Chondrocyte (in vitro differentiated cells): ENCODE measurements at regions not wholly inside any gene's neighbourhood (a gene's known extent, or its start where the extent isn't known, plus 50 kb on each side); places are given as distances from the start of the nearest gene placed in this dataset.

Source experiments
- DNase-seq: peaks from one replicate; pipeline ENCODE4 v3.0.0; 2021; ENCODE audit warnings: mixed read lengths, low spot score
- H3K27ac Mint-ChIP-seq: one replicate; pipeline ENCODE4 v1.8.0; 2021; ENCODE audit warnings: mild to moderate bottlenecking, moderate library complexity, mixed read lengths; ENCODE audit not compliant: unreplicated experiment
- H3K27me3 Mint-ChIP-seq: 2 replicates; pipeline ENCODE4 v1.8.0; 2021; ENCODE audit warnings: low read depth, mixed read lengths
- H3K36me3 Mint-ChIP-seq: 2 replicates; pipeline ENCODE4 v1.8.0; 2021; ENCODE audit warnings: low read depth, mixed read lengths
- H3K4me1 Mint-ChIP-seq: 2 replicates; pipeline ENCODE4 v1.8.0; 2021; ENCODE audit warnings: low read depth, mild to moderate bottlenecking, mixed read lengths
- H3K4me3 Mint-ChIP-seq: one replicate; pipeline ENCODE4 v1.8.0; 2021; ENCODE audit warnings: mild to moderate bottlenecking, moderate library complexity, mixed read lengths; ENCODE audit not compliant: unreplicated experiment
- H3K9me3 Mint-ChIP-seq: 2 replicates; pipeline ENCODE4 v1.8.0; 2021; ENCODE audit warnings: low read depth, mixed read lengths
- CTCF ChIP-seq: fragments of 200-600 bp; sonication (generic); IDR thresholded peaks from 2 replicates; pipeline ENCODE4 v1.5.0; 2021; ENCODE audit warnings: antibody characterized with exemption, mild to moderate bottlenecking, moderate library complexity

DNA sequence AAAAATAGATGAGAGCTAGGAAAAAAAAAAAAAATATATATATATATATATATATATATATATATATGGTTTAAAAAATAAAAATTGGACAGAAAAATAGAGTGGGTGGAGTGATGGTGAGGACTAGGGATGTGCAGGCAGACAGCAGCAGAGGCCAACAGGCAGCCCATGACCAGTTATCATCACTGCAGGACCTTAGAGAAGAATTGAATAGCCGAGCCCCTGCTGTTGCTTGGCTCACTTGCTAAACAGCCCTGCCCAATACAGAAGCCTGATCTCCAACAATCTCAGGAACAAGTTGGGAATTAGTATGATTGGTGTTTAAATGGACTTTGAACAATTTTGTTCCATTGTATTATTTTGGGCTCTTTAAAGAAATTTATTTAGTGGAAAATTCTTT is 967.5 kb upstream of the PIK3C3 start:
- no peak for DNase-seq
- Mint-ChIP-seq H3K27me3 (peaks cover 3% of the 10 kb centered on the region), H3K36me3 (no peaks in the 10 kb centered on the region), H3K9me3 (no peaks in the 10 kb centered on the region), H3K4me1 (no peaks in the 10 kb centered on the region), H3K4me3 (no peak overlapping the region), H3K27ac (no peak overlapping the region)
- no peak for TF ChIP-seq CTCF

GRCh38 chr18:40985436-40985835 is 969.6 kb upstream of the PIK3C3 start:
- TF ChIP-seq CTCF = no peak
- H3K9me3 Mint-ChIP-seq = no peaks in the 10 kb centered on the region
- peaks cover 3% of the 10 kb centered on the region for H3K27me3 Mint-ChIP-seq
- no peaks in the 10 kb centered on the region for H3K36me3 Mint-ChIP-seq
- no peak overlapping the region for H3K27ac Mint-ChIP-seq
- H3K4me1 Mint-ChIP-seq = no peaks in the 10 kb centered on the region
- H3K4me3 Mint-ChIP-seq = no peak overlapping the region
- DNase-seq = no peak

DNA sequence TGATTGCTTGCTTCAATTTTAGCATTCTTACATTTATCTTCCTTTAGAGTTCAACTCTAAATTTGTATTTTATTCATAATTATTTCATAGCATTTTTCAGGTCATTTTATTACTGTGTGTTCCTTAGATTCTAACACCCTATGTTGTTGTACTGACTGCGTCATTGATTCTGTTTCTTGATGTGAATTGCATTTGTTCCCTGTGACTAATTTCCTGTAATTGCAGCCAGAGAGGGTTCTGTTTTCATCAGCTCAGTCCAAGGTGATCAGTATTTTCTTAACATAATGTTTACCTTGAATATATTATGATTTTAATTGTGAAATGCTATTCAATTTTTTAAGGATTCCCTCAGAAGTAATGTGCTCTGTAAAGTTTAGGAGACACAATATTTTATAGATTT is 970.2 kb upstream of the PIK3C3 start:
- TF ChIP-seq CTCF = no peak
- H3K27me3 Mint-ChIP-seq = peaks cover 3% of the 10 kb centered on the region

GRCh38 chr18:40983835-40984234 is 971.2 kb upstream of the PIK3C3 start:
- no peaks in the 10 kb centered on the region for H3K36me3 Mint-ChIP-seq
- no peak for TF ChIP-seq CTCF
- DNase-seq = no peak
- H3K9me3 Mint-ChIP-seq = no peaks in the 10 kb centered on the region
- no peaks in the 10 kb centered on the region for H3K4me1 Mint-ChIP-seq
- H3K27ac Mint-ChIP-seq = no peak overlapping the region
- peaks cover 3% of the 10 kb centered on the region for H3K27me3 Mint-ChIP-seq
- H3K4me3 Mint-ChIP-seq = no peak overlapping the region

More for the DNA sequence above, 970.2 kb upstream of the PIK3C3 start:
- no peak for DNase-seq
- H3K4me3 Mint-ChIP-seq = no peak overlapping the region
- H3K27ac Mint-ChIP-seq = no peak overlapping the region
- no peaks in the 10 kb centered on the region for H3K4me1 Mint-ChIP-seq
- no peaks in the 10 kb centered on the region for H3K36me3 Mint-ChIP-seq
- H3K9me3 Mint-ChIP-seq = no peaks in the 10 kb centered on the region

GRCh38 chr18:40980171-40980570 is 974.9 kb upstream of the PIK3C3 start:
- H3K27me3 Mint-ChIP-seq = no peaks in the 10 kb centered on the region
- H3K4me3 Mint-ChIP-seq = no peak overlapping the region
- TF ChIP-seq CTCF = no peak
- no peaks in the 10 kb centered on the region for H3K4me1 Mint-ChIP-seq
- H3K9me3 Mint-ChIP-seq = peaks cover under 1% of the 10 kb centered on the region
- no peaks in the 10 kb centered on the region for H3K36me3 Mint-ChIP-seq
- DNase-seq = no peak
- no peak overlapping the region for H3K27ac Mint-ChIP-seq
